HFFc6 (cell line): ENCODE measurements at regions not wholly inside any gene's neighbourhood (a gene's known extent, or its start where the extent isn't known, plus 50 kb on each side); places are given as distances from the start of the nearest gene placed in this dataset.

Experiments
- DNase-seq: peaks from one replicate; pipeline ENCODE4 v3.0.0-alpha.2; 2018
- H3K27ac Mint-ChIP-seq: 2 replicates; pipeline ENCODE4 v1.8.0; 2020; ENCODE audit warnings: mild to moderate bottlenecking, mixed read lengths
- H3K27me3 Mint-ChIP-seq: 2 replicates; pipeline ENCODE4 v1.8.0; 2021; ENCODE audit warnings: mild to moderate bottlenecking, moderate library complexity, mixed read lengths; ENCODE audit not compliant: insufficient read depth
- H3K36me3 Mint-ChIP-seq: 2 replicates; pipeline ENCODE4 v1.8.0; 2021; ENCODE audit warnings: low read depth, mixed read lengths
- H3K4me1 Mint-ChIP-seq: 2 replicates; pipeline ENCODE4 v1.8.0; 2020; ENCODE audit warnings: low read depth, mixed read lengths
- H3K4me3 Mint-ChIP-seq: 2 replicates; pipeline ENCODE4 v1.8.0; 2020; ENCODE audit warnings: mild to moderate bottlenecking, moderate library complexity, mixed read lengths
- H3K9me3 Mint-ChIP-seq: 2 replicates; pipeline ENCODE4 v1.8.0; 2020; ENCODE audit warnings: mild to moderate bottlenecking, mixed read lengths
- CTCF ChIP-seq: fragments of 200-600 bp; sonication (generic); IDR thresholded peaks from 2 replicates; pipeline ENCODE4 v1.5.0; 2021; ENCODE audit warnings: antibody characterized with exemption, mild to moderate bottlenecking

DNA sequence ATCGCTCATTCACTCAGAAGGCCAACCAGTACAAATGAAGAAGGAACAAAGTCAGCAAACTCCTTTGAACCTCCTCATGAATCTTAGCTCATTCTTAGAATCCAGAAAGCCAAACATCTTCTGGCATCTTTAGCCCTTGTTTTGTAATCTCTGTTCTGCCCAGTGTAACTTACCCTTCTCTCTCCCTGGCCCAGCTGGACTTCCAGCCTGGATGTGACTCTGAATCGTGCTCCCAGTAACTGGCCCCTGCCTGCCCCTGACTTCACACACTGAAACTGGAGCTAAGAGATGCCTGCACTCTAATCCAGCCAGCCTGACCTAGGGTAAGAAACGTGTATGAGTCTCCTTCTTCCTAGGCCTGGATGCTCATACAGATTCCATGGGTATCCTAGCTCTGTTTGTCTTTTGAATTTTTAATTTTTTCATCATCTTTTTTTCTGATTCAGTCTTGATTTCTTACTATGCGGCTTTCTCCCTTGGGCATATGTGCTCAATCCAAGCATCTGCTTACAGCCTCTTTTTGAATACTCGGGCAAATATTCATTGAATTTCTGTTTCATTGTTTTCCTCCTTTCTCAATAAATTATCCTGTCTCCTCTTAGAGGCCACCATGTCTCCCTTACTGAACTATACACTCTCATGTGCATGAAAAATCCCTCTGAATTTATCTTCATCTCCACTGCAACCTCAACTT is 845.6 kb upstream of the AUTS2 start:
- Mint-ChIP-seq H3K27ac (no peak overlapping the region), H3K36me3 (no peaks in the 10 kb centered on the region), H3K27me3 (peaks cover 2% of the 10 kb centered on the region), H3K4me1 (no peaks in the 10 kb centered on the region), H3K9me3 (peaks cover 14% of the 10 kb centered on the region; the same call in 1 of the 2 replicates), H3K4me3 (no peak overlapping the region)
- DNase-seq: no peak
- TF ChIP-seq CTCF: no peak

DNA sequence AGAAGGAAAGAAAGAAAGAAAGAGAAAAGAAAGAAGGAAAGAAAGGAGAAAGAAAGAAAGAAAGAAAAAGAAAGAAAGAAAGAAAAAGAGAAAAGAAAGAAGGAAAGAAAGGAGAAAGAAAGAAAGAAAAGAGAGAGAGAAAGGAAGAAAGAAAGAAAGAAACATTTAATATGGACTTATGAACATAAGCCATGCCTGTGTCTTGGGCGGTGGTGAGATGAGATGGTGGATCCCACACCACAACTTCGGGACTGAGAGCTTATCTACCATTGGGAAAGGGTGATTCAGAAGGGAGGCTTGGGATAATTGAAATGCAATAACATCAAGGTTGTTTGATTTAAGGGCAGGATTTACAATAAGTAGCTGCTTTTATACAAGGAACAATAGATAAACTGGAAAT is 843.9 kb upstream of the AUTS2 start:
- DNase-seq: no peak
- Mint-ChIP-seq H3K27ac (no peak overlapping the region), H3K9me3 (peaks cover 14% of the 10 kb centered on the region; the same call in 1 of the 2 replicates), H3K4me3 (no peak overlapping the region), H3K4me1 (no peaks in the 10 kb centered on the region), H3K27me3 (no peaks in the 10 kb centered on the region; the same call in none of the 2 replicates), H3K36me3 (no peaks in the 10 kb centered on the region)
- TF ChIP-seq CTCF: no peak

DNA sequence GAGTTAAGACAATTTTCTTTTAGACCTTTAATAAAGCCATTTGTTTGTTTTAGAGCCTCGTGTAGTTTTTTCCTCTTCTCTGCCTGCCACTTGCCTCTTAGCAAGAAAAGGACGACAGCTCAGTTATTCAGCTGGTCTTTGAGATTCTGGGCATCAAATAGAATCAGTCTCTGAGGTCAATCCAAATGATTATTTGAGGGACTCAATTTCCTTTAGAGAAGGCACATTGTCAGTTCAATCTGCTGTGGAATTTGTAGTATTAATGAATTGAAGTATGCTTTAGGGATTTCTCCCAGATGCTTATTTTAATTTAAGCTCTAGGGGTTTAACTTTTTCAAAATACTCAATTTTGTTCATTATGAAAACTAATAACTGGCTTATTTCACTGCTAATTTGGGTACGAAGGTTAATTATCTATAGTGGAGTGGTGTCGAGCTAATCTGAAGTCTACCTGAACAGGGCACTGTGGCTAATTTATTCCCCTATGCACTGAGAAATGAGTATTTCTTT is 841.2 kb upstream of the AUTS2 start:
- peaks cover 20% of the 10 kb centered on the region; the same call in 1 of the 2 replicates for H3K9me3 Mint-ChIP-seq
- H3K4me1 Mint-ChIP-seq: no peaks in the 10 kb centered on the region
- no peak for TF ChIP-seq CTCF
- H3K27me3 Mint-ChIP-seq: no peaks in the 10 kb centered on the region; the same call in 1 of the 2 replicates
- no peaks in the 10 kb centered on the region for H3K36me3 Mint-ChIP-seq
- no peak for DNase-seq
- no peak overlapping the region for H3K4me3 Mint-ChIP-seq
- H3K27ac Mint-ChIP-seq: no peak overlapping the region

DNA sequence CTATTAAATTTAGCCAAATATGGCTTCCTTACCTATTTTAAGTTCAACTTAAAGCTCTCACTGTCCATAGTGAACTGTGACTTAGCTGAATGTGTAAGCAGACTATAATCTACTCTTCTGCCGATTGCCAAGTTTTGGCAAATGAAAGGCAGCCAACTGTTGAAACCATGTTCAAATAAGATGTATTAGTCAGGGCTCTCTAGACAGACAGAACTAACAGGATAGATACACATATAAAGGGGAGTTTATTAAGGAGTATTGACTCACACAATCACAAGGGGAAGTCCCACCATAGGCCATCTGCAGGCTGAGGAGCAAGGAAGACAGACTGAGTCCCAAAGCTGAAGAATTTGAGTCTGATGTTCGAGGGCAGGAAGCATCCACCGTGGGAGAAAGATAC is 837.7 kb upstream of the AUTS2 start:
- no peak for DNase-seq
- no peaks in the 10 kb centered on the region; the same call in 1 of the 2 replicates for H3K36me3 Mint-ChIP-seq

DNA sequence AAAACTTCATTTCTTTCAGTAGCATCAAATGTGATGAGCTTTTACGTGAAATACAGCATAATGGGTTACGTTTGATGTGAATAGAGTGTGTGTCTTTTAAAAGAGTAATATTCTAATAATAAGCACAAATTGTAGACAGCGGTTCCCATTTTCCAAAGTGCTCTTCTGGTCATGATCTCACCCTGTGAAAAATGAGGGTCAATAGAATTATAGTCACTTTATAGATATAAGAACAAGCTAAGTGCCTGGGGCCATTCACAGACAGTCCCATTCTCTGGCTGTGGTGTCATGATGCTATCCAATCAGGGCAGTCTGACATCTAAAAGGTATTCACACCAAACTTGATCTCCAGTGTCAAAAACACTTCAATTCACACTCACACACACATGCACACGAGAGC is 830.8 kb upstream of the AUTS2 start:
- TF ChIP-seq CTCF: no peak
- H3K27ac Mint-ChIP-seq: no peak overlapping the region
- H3K27me3 Mint-ChIP-seq: no peaks in the 10 kb centered on the region
- H3K4me1 Mint-ChIP-seq: no peaks in the 10 kb centered on the region; the same call in 1 of the 2 replicates
- peaks cover 27% of the 10 kb centered on the region for H3K9me3 Mint-ChIP-seq
- H3K36me3 Mint-ChIP-seq: no peaks in the 10 kb centered on the region; the same call in 1 of the 2 replicates
- no peak for DNase-seq
- no peak overlapping the region for H3K4me3 Mint-ChIP-seq

More for the DNA sequence above, 837.7 kb upstream of the AUTS2 start:
- Mint-ChIP-seq H3K4me1 (no peaks in the 10 kb centered on the region), H3K27ac (no peak overlapping the region), H3K9me3 (peaks cover 31% of the 10 kb centered on the region), H3K4me3 (no peak overlapping the region), H3K27me3 (no peaks in the 10 kb centered on the region)
- TF ChIP-seq CTCF: no peak
